HG03139 (cell line): ENCODE measurements at regions not wholly inside any gene's neighbourhood (a gene's known extent, or its start where the extent isn't known, plus 50 kb on each side); places are given as distances from the start of the nearest gene placed in this dataset.

ENCODE experiments used
- ATAC-seq: cut with Tn5 transposase; IDR thresholded peaks from one replicate; pipeline ENCODE4 v1.9.1; 2021; ENCODE audit not compliant: unreplicated experiment

DNA sequence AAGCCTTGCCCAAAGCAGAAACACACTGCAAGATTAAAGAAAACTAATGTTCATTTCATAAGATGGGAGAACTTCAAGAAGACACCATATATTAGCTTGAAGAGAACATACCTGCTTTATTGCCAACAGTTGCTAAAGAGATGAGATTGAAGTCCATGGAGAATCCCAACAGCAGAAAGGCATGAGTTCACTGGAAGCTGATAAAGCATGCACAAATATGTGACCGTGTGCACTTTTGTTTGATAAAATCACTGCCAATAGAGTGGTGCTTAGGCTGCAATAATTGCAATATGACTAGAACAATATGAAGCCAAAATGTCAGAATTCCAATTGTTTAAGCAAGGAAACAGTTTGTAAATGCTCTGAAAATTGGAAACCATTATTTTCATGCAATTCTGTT lies 125.9 kb upstream of the PPARGC1A start:
- ATAC-seq = no peak

DNA sequence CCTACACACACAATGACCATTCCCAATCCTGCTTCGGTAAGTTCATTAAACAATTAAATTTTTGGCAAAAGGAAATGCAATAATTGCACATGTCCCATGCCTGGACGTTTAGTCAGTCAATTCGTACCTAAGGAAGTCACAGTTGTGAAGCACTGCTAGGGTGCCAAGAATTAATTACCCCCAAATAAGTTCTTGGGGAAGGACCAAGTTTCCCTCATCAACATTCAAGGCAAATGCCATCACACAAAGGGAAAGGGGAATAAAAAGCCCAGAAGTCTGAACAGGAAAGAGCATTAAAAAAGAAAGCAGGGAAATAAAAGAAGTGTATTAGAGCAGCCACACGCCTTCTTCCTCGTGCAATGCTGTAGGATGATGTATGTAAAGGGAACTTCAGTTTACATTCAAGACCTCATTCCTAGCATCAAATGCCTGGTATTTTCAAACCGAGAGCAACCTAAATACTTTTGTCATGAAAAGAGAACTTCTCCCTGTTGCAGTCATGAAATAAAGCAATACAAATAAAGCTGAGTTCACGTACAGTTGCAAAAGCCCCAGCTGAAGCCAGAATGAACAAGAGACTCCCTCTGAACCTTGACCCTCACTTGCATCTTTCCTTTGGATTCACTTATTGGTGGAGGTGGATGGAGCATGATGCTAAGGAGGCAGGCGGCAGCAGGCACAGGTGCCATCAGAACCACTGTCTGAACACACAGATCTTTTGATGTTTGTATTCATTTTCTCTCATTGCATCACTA lies 124.0 kb upstream of the PPARGC1A start:
- ATAC-seq = no peak

DNA sequence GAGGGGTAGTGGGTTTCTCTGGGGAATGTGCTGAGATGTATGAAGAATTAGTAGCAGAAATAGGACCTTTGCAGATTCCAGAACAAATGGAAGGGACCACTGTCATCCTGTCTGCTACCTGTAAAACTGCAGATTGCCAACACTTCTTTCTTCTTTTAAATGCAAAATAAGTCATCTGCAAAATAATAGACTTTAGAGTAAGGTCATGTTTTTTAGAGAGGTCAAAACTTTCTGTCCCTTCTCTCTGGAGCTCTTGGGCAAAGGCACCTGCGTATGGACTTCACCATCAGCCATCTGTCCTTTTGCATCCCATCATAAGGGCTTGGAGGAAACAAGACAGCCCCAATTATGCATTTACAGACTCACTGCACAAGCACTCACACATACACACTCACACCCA lies 121.1 kb upstream of the PPARGC1A start:
- no peak for ATAC-seq

DNA sequence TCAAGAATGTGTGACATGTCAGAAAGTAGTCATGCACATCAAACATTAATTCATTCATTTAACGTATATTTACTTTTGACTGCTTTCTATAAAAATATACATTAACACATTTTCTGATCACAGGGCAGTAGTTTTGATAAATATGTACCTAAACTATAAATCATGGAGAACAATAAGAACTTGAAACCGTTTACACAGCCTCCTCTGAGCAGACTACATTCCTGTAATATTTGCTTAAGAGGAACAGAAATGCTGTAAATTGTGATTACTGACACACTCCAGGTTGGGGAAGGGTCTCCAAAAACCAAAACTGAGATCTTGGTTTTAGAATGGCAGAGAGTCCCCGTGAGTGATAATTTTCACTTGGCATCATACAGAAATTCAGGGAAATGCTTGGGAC lies 120.7 kb upstream of the PPARGC1A start:
- no peak for ATAC-seq

DNA sequence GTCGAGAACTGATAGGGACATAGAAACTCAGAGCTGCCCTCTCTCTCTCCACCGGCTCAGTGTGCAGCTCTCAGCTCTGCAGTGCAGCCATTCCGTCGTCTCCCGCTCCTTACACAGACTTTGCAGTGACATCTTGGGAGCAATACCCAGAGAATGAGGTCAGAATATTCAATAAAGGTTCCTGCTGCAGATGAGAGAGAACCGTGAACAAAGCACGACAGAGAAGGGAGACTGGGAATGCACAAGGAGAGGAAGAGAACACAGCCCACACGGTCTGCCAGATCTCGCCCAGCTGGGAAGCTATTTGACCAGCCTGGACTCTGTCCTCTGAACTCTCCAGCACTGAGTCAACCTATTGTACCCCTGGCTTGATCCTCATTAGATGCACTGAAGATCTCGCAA lies 118.0 kb upstream of the PPARGC1A start:
- ATAC-seq = no peak

DNA sequence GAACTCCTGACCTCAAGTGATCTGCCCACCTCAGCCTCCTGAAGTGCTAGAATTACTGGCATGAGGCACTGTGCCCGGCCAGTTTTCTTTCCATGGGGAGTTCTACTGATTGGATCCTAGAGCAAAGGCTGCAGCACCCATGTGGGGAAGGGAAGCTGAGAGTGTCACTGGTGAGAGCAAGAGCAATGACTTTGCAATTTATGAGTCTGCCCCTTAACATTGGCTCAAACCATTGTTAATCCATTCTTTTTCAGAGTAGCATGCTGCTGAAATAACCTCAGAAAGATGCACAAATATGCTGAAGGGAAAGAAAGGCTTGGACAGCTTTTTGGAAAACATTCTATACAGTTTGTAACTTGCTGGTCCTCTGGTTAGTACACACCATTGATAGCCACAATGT lies 116.4 kb upstream of the PPARGC1A start:
- no peak for ATAC-seq

DNA sequence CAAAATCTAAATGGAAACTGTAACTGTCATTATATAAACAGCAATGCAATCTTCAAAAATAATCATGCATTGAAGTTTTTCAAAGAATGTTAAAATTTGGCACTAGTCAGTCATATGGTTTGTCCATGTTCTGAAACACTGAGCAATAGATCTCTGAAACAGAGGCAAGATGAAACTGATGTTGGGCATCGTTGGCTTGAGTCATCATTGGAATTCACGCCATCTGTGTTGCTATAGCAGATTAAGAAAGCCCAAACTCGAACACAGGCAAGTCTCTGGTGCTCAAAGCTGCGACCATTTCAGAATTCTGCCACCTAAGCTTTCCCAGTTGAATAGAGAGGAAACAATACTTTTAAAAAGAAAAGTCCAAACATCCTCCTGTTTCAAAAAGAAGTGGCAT lies 114.1 kb upstream of the PPARGC1A start:
- ATAC-seq = no peak

DNA sequence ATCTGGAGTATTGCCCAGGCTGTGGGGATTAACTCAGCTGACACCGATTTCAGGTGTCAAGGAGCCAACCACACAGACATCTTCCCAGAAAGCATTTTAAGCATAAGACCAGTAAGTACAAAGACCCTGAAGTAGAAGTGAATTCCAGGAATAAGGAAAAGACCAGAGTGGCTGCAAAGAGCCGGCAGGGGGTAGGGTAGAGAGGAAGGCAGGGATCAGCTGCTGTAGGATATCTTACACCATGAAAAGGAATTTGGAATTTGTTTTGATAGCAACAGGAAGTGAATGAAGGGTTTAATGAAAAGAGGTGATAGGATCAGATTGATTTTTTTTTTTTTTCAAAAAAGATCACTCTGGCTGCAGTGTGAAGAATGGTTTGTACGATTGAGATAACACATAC lies 113.6 kb upstream of the PPARGC1A start:
- no peak for ATAC-seq

DNA sequence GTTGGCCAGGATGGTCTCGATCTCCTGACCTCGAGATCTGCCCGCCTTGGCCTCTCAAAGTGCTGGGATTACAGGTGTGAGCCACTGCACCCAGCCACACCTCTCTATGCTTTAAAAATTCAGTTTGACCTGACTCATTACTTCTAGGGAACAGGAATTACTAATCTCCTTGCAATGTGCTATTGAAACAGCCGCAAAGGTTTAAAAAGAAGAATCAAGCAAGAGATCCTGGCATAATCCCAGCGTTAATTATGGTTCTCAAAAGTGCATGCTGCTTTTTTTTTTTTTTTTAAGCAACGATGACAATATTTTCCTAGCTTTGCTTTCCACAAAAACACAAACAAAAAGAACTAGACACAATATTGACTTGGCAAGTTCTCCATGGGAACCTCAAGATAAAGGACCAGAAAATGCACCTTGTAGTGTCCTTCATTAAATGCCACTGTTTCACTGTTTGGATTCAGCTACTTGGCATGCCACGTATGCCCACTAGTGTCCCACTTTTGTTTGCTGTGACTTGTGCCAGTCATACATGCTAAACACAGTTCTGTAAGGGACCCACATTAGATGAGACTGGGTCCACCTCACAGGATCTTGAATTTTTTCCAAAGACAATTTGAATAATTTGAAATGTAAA lies 112.6 kb upstream of the PPARGC1A start:
- no peak for ATAC-seq

DNA sequence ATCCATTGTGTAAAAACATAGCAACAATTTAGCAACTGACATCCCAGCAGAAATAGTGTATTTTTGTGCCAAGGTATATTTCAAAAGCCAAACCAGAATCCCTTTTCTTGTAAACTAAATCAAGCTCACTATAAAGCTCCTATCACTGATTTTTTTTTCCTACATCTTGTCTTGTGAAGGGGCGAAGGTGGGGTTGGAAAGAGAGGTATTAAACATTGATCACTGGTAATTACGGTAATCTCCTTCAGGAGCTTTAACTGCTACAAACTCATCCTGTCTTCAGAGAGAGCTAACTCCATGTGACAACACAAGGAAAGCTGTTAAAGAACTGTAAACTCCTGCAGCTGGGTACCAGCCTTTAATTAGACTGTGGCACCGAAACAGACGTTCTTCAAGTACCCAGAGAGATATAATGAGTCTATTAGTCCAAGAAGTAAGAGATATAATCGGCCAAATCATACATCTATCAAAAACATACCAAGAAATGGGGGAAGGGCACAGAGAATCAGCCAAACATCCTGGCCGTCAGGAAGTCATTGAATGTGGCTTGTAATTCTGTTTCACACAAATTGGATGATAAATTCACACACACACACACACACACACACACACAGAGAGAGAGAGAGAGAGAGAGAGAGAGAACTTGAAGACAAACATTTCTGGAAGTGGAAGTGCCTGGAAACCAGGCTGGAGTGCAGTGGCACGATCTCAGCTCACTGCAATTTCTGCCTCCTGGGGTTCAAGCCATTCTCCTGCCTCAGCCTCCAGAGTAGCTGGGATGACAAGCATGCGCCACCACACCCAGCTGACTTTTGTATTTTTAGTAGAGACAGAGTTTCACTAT lies 111.9 kb upstream of the PPARGC1A start:
- no peak for ATAC-seq

DNA sequence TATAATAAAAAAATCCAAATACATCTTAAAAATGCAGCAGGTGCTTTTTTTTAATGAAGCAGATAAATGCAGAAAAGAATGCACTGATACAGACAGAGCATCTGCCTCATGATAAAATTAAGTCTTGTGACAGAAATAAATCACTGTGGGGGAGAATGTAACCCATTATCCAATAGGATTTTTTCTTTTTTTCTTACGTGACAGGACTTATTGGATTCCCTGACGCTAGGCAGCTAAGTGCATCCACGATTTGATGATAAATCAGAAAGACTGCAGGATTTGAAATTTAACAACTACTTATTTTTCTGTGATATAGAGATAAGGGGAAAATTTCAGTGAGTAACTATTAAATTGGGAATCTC lies 110.6 kb upstream of the PPARGC1A start:
- no peak for ATAC-seq

DNA sequence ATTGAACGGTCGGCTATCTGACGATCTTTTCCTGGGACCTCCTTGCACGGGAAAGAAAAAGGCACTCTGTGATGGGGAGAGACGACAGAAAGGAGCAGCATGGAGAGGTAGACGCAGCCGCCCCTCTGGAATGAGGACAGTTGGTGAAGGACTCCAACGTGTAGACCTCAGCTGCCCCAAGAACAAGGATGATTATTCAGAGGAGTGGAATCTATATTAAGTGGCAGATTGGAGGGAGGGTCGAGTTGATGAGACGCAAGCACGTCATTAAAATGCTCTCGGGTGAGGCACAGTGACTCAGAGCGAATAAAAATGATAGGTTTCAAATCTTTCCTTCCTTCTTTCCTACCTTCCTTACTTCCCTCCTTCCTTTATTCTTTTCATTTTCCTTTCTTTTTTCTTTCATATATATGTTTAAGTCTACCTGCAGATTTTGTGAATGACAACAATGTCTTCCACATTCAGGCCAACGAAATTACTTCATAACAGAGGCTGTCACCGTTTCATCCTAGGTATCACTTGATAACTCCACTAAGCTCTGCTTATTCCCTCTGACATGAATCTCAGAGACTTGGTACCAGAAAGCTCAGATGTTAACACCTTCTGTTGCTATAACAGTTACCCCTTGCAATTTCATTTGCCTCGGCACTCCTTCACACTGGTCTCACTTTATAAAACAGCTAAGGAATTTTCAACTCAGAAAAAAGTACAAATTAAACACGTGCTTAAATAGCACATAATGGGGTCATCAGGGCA lies 110.0 kb upstream of the PPARGC1A start:
- ATAC-seq = no peak

DNA sequence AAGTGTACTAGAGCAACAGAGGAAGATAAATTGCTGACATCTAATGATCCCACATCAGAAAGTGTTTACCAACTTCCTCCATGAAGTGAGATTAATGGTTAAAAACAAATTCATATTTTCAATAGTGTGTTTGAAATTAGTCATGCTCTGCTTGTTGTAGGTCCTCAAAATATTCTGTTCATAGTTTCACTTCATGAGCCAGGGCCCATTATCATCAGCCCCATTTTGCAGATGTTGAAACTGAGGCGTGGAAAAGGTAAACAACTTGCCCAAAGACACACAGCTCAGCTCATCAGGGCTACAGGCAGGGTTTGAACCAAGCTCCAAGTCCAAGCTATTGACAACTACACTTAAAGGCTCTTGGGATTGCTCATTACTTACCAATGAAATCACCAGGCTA lies 103.5 kb upstream of the PPARGC1A start:
- no peak for ATAC-seq

DNA sequence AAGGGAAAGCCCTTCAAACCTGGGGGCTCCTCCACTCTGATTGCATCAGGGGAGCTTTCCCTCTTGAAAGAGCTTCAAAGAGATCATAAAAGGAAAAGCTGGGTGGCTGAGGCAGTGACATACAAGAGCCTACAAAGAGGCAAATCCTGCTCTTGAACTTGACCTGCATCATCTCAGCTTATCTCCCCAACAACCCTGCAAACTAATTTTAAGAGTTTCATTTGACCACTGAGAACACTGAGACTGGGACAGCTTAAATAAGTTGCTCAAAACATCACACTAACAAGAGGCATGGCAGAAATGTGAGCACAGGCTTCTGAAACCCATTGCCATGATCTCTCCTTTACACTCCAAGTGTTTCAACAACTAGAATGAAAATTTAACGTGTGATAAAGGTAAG lies 101.6 kb upstream of the PPARGC1A start:
- no peak for ATAC-seq

DNA sequence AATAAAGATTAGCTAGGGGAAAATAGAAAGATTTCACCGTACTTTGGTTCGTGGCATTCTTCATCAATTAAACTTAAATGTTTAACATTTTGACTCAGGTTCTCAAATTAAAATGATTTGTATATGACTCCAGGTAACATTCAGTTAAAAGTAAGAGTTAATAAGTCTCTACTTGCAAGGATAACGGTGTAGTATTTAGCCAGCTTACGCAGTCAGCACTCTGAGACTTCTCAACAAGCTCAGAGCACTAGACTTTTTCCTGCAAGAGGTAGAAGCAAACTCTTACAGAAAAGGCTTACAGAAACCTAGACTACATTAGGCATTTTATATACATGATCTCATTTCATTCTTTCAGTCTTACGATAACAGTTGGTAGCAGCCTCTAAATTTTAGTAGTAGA lies 96.4 kb upstream of the PPARGC1A start:
- no peak for ATAC-seq

DNA sequence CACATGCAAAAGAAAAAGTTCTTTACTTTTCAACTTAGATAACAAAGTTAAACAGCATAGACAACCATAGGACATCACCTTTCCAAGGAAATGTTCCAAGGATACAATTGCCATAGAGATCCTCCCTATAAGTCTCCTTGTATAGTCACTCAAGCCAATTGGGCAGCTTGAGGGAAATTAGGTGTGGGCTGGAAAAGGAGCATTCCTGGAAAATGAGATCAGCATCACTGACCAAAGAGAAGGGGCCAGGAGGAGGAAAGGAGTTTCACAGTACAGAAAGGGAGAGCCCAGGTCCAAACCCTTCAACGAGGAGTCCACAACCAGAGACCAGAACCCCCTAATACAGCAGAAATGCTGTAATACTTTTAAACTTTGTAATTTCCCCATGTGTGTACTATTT lies 91.5 kb upstream of the PPARGC1A start:
- ATAC-seq = no peak

DNA sequence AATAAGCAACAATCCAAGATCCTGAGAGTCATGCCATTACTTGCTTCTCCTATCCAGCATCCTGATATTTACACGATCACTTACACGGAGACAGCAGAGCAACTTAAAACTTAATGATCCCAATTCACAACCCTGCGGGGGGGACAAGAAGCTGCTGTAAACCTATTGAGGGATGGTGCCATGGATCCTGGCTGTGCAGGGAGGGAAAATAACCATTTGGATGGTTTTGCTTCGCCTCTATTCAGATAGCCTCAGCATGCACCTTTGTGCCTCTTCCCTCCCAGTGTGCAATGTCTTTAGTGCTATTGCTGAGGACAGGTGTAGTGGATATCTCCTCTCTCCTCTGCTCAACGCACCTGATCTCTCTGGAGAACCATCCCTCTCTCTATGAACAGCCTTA lies 89.7 kb upstream of the PPARGC1A start:
- ATAC-seq = no peak

DNA sequence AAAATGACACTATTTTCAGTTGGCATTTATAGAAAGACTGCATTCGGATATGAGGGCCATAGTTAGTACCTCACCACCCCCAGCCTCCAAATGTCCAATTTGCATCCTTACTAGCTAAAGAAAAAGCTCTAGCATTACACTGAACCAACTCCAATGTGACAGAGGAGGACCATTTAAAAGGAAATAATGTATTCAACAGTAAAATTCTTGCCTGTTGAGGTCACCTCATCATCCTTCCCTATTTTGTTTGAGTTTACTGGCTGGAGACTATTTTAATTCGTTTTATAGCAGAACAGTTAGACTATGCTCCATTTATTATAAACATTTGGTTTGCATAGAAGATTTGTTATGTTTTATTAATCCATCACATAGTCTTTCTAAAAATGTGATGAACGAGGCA lies 88.2 kb upstream of the PPARGC1A start:
- ATAC-seq = no peak

DNA sequence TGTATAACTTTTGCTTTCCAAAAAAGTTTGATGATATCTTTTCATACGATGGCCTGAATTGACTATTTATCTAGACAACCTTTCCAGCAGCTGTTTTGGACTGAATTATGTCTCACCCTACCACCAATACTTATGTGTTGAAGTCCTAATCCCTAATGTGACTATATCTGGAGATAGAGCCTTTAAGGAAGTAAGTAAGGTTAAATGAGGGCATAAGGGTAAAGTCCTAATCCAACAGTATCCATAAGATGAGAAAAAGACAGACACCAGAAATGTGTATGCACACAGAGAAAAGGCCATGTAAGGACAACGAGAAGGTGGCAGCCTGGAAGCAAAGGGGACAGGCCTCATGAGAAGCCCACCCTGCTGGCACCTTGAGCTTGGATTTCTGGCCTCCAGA lies 86.6 kb upstream of the PPARGC1A start:
- ATAC-seq = no peak

DNA sequence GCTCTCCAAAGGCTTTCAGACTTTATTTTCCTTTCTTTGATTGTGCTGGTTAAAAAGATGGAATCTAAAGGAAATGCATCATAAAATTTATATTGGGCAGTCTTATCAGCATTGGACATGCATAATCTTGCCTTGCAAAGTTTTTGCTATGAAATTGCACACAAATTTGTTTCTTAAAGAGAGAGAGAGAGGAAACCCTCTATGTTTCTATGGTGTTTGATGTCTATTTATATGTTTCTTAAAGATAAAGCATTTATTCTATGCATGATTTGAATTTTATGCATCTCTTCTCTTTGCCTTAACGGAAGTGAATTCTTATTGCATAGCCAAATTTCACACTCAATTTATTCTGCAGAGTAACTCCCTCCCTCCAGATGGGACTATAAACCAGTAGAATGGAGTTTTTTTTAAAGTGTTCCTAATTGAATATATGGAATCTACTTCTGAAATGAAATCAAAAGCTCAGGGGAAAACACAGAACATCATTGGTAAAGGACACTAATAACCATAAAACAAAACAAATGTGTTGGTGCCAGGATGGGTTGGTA lies 83.5 kb upstream of the PPARGC1A start:
- no peak for ATAC-seq

DNA sequence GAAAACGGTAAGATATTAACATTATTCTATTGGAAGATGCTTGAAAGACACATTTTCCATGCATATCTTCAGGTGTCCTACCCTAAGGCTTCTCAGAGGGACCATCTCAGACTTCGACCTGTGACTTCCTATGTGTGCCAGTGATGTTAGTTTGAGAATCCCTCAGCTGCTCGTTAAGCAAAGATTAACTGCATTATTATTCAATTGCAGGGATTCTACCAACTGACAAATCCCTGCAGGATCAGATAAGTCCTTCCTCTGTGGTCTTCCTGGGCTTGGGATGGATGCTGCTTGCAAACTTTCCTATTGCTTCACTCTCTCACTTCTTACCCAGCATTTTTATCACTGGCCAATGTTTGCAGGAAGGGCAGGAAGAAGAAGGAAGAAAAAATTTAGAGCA lies 83.0 kb upstream of the PPARGC1A start:
- ATAC-seq = no peak
